ENCODE measurements at regions not wholly inside any gene's neighbourhood (a gene's known extent, or its start where the extent isn't known, plus 50 kb on each side); places are given as distances from the start of the nearest gene placed in this dataset.

- no peak for DNase-seq (ENCODE audit: low read depth)
- no peak for TF ChIP-seq CTCF (IDR thresholded peaks at IDR 0.05; ENCODE audit: control insufficient read depth, insufficient read depth, low read depth, low read length, missing control alignments)
- no peak overlapping the region for H3K4me3 ChIP-seq (ENCODE audit: control insufficient read depth, low read depth, low read length)
Measured at GRCh38 chr3:146830231-146830630, 225.1 kb upstream of the PLSCR5 start.

DNA sequence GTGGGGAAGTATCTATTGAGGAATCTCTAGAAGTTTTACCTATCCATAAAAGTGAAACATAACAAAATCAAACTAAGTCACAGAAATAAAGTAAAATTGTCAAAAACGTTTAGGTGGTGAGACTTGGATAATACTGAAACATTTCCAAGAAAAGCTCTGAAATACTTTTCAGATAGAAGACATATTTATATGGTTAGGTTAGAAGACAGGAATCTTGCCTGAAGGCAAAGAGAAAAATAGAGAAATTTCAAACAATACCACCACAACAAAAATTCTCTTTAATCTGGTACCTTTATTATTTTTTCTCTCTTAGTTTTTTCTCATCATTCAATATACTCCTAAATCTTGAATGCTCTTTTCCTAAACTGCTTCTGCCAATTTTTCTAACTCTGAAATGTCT lies 222.7 kb upstream of the PLSCR5 start:
- no peak for TF ChIP-seq CTCF (IDR thresholded peaks at IDR 0.05; ENCODE audit: control insufficient read depth, insufficient read depth, low read depth, low read length, missing control alignments)
- no peak for DNase-seq (ENCODE audit: low read depth)
- H3K4me3 ChIP-seq (ENCODE audit: control insufficient read depth, low read depth, low read length) = no peak overlapping the region

GRCh38 chr3:146823622-146824021 lies 218.5 kb upstream of the PLSCR5 start:
- H3K4me3 ChIP-seq (ENCODE audit: control insufficient read depth, low read depth, low read length) = no peak overlapping the region
- TF ChIP-seq CTCF (IDR thresholded peaks at IDR 0.05; ENCODE audit: control insufficient read depth, insufficient read depth, low read depth, low read length, missing control alignments) = no peak
- no peak for DNase-seq (ENCODE audit: low read depth)

DNA sequence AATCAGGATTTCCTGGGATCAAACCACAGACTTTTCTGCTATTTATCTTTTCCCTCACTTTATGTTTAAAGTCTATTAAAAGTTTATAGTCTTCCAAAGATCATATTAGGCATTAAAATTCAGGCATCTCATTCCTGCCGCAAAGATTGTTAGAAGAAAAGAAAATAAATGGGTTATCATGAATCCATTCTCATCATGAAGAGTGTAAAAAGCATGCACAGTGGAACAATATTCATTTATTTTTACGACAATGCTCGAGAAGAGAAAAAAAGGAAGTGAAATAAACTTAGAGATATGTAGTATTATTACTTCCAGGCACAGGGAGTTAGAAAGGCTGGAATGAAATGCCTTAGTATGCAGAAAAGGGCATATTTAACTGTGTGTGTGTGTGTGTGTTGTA lies 213.7 kb upstream of the PLSCR5 start:
- no peak for DNase-seq (ENCODE audit: low read depth)
- TF ChIP-seq CTCF (IDR thresholded peaks at IDR 0.05; ENCODE audit: control insufficient read depth, insufficient read depth, low read depth, low read length, missing control alignments) = no peak
- H3K4me3 ChIP-seq (ENCODE audit: control insufficient read depth, low read depth, low read length) = no peak overlapping the region

- no peak overlapping the region for H3K4me3 ChIP-seq (ENCODE audit: control insufficient read depth, low read depth, low read length)
- DNase-seq (ENCODE audit: low read depth) = no peak
- no peak for TF ChIP-seq CTCF (IDR thresholded peaks at IDR 0.05; ENCODE audit: control insufficient read depth, insufficient read depth, low read depth, low read length, missing control alignments)
Measured at GRCh38 chr3:146818301-146818700, 213.2 kb upstream of the PLSCR5 start.

GRCh38 chr3:146817704-146818103 lies 212.6 kb upstream of the PLSCR5 start:
- peak; percentile 54 for TF ChIP-seq CTCF (IDR thresholded peaks at IDR 0.05; ENCODE audit: control insufficient read depth, insufficient read depth, low read depth, low read length, missing control alignments)
- no peak for DNase-seq (ENCODE audit: low read depth)
- H3K4me3 ChIP-seq (ENCODE audit: control insufficient read depth, low read depth, low read length) = no peak overlapping the region
